Gastroesophageal sphincter (tissue), 4 donors: ENCODE measurements at regions not wholly inside any gene's neighbourhood (a gene's known extent, or its start where the extent isn't known, plus 50 kb on each side); places are given as distances from the start of the nearest gene placed in this dataset.

Experiments used
- ATAC-seq: fragments of 150-250 bp; one replicate; pipeline ENCODE4 v1.9.1; 2016; ENCODE audit warnings: mild to moderate bottlenecking, moderate library complexity
- H3K27ac ChIP-seq, 4 donors: fragments of 200-600 bp; sonication (generic) in 3 of 4; 1 replicate in 3 of 4; 2 replicates in 1 of 4; pipeline ENCODE4 v1.5.1; 2016 to 2019
- H3K27me3 ChIP-seq: fragments of 200-600 bp; sonication (generic); one replicate; pipeline ENCODE4 v1.5.1; 2019
- H3K36me3 ChIP-seq, 2 donors: fragments of 200-600 bp; sonication (generic); one replicate each; pipeline ENCODE4 v1.5.1; 2019; ENCODE audit warnings: control low read depth in 1 of 2
- H3K4me1 ChIP-seq, 3 donors: fragments of 200-600 bp; sonication (generic); 1 replicate in 2 of 3; 2 replicates in 1 of 3; pipeline ENCODE4 v1.5.1; 2016 to 2019; ENCODE audit warnings: control low read depth in 2 of 3
- H3K4me3 ChIP-seq, 2 donors: fragments of 200-600 bp; sonication (generic); one replicate each; pipeline ENCODE4 v1.5.1; 2019; ENCODE audit warnings: mild to moderate bottlenecking in 1 of 2, moderate library complexity in 1 of 2
- H3K9me3 ChIP-seq, 3 donors: fragments of 200-600 bp; sonication (generic); one replicate each; pipeline ENCODE4 v1.5.1; 2017 to 2019; ENCODE audit warnings: control low read depth in 2 of 3
- EP300 ChIP-seq: sonication (generic); formaldehyde crosslinking; IDR thresholded peaks from one replicate; pipeline ENCODE4 v1.6.1; 2017; ENCODE audit warnings: antibody characterized with exemption, mild to moderate bottlenecking
- POLR2A ChIP-seq, 2 donors: fragments of 450-650 bp; IDR thresholded peaks; one replicate each; pipeline ENCODE4 v1.6.1; 2017; ENCODE audit warnings: antibody characterized with exemption in 2 of 2, mild to moderate bottlenecking in 2 of 2, moderate library complexity in 1 of 2
- POLR2AphosphoS5 ChIP-seq: sonication (generic); formaldehyde crosslinking; IDR thresholded peaks from one replicate; pipeline ENCODE4 v1.6.1; 2017; ENCODE audit warnings: antibody characterized with exemption
- WGBS, 2 donors: methylation state at CpG; one replicate each; pipeline ENCODE4 v1.1.5; 2018; ENCODE audit warnings: low coverage in 1 of 2; 5-methylcytosine and 5-hydroxymethylcytosine counted together
- TF ChIP-seq, protein P1 (sequence below), 4 experiments: fragments of 200-600 bp in 2 of 4; fragments of 450-650 bp in 2 of 4; sonication (generic) in 1 of 4; IDR thresholded peaks; one replicate each; pipeline ENCODE4 v1.5.1; 2017 to 2019; ENCODE audit warnings: antibody characterized with exemption in 4 of 4, mild to moderate bottlenecking in 2 of 4, moderate library complexity in 2 of 4

DNA sequence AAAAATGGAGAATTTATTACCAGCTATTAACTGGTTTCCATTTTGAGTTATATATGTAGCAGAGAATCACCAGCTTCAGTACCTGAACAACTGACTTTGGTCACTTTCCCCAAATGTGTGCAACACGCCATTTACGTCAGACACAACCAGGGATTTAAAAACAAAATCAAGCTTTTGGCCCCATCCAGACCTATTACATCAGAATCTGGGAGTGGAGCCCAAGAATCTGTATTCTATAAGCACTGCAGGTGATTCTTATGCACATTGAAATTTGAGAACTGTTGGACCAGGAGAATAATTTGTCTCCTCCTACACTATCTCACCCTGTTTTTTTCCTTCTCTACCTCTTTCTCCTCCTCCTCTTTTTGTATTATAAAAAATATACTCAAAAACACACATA lies 295.9 kb downstream of the PRELID2 start:
- Histone ChIP-seq H3K4me3 (no peak overlapping the region), H3K27me3 (no peaks in the 10 kb centered on the region), H3K36me3 (no peaks in the 10 kb centered on the region), H3K9me3 (peaks cover 0 to 11% (median 0%) of the 10 kb centered on the region in 3 donors), H3K27ac (no peak overlapping the region), H3K4me1 (no peaks in the 10 kb centered on the region)
- TF ChIP-seq, protein P1, sequence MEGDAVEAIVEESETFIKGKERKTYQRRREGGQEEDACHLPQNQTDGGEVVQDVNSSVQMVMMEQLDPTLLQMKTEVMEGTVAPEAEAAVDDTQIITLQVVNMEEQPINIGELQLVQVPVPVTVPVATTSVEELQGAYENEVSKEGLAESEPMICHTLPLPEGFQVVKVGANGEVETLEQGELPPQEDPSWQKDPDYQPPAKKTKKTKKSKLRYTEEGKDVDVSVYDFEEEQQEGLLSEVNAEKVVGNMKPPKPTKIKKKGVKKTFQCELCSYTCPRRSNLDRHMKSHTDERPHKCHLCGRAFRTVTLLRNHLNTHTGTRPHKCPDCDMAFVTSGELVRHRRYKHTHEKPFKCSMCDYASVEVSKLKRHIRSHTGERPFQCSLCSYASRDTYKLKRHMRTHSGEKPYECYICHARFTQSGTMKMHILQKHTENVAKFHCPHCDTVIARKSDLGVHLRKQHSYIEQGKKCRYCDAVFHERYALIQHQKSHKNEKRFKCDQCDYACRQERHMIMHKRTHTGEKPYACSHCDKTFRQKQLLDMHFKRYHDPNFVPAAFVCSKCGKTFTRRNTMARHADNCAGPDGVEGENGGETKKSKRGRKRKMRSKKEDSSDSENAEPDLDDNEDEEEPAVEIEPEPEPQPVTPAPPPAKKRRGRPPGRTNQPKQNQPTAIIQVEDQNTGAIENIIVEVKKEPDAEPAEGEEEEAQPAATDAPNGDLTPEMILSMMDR (IDR thresholded peaks at IDR 0.05): no peak
- no peak for TF ChIP-seq EP300
- TF ChIP-seq POLR2AphosphoS5: no peak
- no peak for TF ChIP-seq POLR2A (IDR thresholded peaks at IDR 0.05)
- 61 to 75% methylated on average over 2 of the region's 2 CpGs for WGBS, 2 donors
- ATAC-seq: no peak

DNA sequence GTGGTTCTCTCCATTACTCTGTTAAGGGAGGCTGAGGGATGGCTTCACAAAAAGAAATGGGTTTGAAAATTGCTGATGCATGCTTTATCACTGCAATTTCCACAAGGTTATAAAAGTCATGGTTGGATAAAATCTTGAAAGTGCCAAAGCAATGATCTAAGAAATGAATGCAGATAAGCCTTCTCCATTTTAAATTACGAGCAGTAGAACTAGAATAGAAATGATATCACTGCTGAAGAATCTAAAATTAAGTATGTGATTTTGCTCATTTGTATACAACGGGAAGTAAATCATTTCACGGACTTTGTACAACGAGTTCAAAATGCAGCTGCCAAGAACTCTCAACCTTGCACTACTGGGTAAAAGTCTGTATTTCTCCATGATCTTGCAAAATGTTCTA lies 299.0 kb downstream of the PRELID2 start:
- Histone ChIP-seq H3K4me1 (no peaks in the 10 kb centered on the region), H3K27ac (no peak overlapping the region), H3K9me3 (peaks cover 0 to 11% (median 0%) of the 10 kb centered on the region in 3 donors), H3K4me3 (no peak overlapping the region), H3K27me3 (no peaks in the 10 kb centered on the region), H3K36me3 (no peaks in the 10 kb centered on the region)
- no peak for ATAC-seq
- 29 to 58% methylated on average over 3 to 4 of the region's 4 CpGs for WGBS, 2 donors
- TF ChIP-seq POLR2A (IDR thresholded peaks at IDR 0.05) (no peak), POLR2AphosphoS5 (no peak), EP300 (no peak)
- TF ChIP-seq, protein P1 (IDR thresholded peaks at IDR 0.05): no peak

DNA sequence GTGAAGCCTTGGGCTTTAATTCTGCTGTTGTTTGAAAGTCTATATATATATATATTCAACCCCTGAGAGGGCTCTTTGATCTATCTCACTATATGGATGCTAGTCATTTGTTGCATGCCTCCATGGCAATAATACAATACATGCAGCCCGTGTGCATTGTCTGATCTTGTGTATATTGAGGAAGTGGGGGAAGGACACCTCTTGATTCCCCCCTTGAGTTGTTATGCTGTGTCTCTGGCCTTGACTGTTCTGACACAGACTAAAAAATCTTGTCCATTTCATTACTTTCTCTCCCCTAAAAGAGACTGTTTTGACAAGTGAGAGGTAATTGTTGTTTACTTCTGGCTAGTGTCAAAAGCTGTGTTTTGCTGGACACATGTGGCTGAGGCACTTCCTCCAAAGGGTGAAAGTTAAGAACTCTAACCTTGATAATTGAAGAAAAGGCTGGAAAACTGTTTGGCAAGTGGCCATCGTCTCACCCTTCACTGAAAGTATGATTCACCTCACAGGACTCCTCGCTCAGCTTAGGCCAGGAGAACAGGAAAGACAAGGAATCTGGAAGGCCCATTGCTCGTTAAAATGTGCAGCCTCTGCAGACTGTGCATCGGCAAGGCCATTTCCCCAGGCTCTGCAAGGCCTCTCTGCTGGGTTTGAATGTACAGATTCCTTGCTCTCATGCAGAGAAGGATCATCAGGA lies 304.0 kb downstream of the PRELID2 start:
- no peak for TF ChIP-seq POLR2AphosphoS5
- TF ChIP-seq, protein P1 (IDR thresholded peaks at IDR 0.05): no peak
- TF ChIP-seq EP300: no peak
- no peak for TF ChIP-seq POLR2A (IDR thresholded peaks at IDR 0.05)
- whole genome bisulfite sequencing, 2 donors: 37 to 40% methylated on average over 4 to 5 of the region's 5 CpGs
- no peak for ATAC-seq
- H3K27ac ChIP-seq: no peak overlapping the region
- H3K4me3 ChIP-seq: no peak overlapping the region
- no peaks in the 10 kb centered on the region for H3K4me1 ChIP-seq
- no peaks in the 10 kb centered on the region for H3K36me3 ChIP-seq
- no peaks in the 10 kb centered on the region for H3K27me3 ChIP-seq
- no peaks in the 10 kb centered on the region for H3K9me3 ChIP-seq

DNA sequence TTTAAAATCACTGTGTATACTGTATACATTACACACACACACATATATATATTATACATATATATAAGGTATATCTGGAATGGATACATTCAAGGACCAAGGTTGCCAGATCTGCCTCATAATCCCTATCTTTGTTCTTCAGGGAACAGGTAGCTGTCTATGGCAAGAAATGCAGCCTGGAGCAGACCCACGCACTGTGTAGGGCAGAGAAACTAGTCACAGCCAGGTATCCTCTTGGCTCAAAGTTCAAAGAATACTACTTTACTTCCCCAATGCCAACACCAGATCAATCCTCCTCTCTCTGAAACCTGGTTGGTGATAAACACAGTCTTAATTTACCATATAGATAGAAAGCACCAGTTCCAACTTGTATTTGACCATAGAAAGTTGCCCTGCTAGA lies 313.6 kb downstream of the PRELID2 start:
- Histone ChIP-seq H3K27ac (no peak overlapping the region), H3K27me3 (no peaks in the 10 kb centered on the region), H3K9me3 (peaks cover 0 to 5% (median 0%) of the 10 kb centered on the region in 3 donors), H3K4me3 (no peak overlapping the region), H3K36me3 (no peaks in the 10 kb centered on the region), H3K4me1 (no peaks in the 10 kb centered on the region)
- TF ChIP-seq, protein P1 (IDR thresholded peaks at IDR 0.05): no peak
- TF ChIP-seq EP300 (no peak), POLR2AphosphoS5 (no peak), POLR2A (IDR thresholded peaks at IDR 0.05) (no peak)
- ATAC-seq: no peak
- 78 to 100% methylated on average over 1 of the region's 1 CpG for WGBS, 2 donors

DNA sequence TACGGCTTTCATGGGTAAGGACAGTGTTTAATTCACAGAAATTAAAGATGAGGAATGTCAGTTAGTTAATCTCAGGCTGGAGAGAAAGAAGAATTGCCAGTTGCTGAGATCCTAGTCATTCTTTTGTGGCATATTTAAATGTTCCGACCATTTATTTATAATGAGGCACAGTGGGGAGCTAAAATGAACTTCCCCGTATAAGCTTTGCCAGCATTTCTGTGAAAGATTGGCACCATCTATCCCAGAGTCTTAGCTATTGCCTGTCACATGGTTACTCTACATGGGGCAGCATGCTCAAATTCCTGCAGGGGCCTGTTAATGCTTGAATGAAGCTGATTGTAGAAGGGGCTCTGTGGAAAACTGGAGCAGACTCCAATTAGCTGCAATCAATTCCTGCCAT lies 314.1 kb downstream of the PRELID2 start:
- Histone ChIP-seq H3K4me1 (no peaks in the 10 kb centered on the region), H3K27me3 (no peaks in the 10 kb centered on the region), H3K9me3 (peaks cover 0 to 8% (median 0%) of the 10 kb centered on the region in 3 donors), H3K36me3 (no peaks in the 10 kb centered on the region), H3K4me3 (no peak overlapping the region), H3K27ac (no peak overlapping the region)
- no peak for ATAC-seq
- WGBS, 2 donors: 33 to 49% methylated on average over 3 of the region's 3 CpGs
- TF ChIP-seq EP300 (no peak), POLR2A (IDR thresholded peaks at IDR 0.05) (no peak), POLR2AphosphoS5 (no peak)
- TF ChIP-seq, protein P1 (IDR thresholded peaks at IDR 0.05): no peak
